ENCODE measurements at regions not wholly inside any gene's neighbourhood (a gene's known extent, or its start where the extent isn't known, plus 50 kb on each side); places are given as distances from the start of the nearest gene placed in this dataset.

DNA sequence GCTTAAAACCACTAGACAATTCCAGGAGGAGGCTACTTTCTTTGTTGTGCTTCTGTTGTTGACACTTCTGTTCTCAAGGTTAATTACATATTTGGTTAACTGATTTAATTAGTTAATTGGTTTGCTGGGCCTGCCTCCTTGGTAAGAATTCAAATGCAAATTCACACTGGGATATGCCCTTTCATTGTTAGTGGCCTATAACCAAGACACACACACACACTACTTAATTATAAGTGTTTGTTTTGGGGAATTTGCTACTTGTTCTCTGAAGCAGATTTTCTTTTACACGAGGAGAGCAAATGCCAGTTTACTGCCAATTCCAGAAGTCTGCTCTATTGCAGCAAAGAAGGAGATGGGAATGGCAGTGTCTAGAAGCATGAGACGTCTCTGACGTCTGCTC, 101.6 kb upstream of the BASP1 start:
- TF ChIP-seq, protein P1, sequence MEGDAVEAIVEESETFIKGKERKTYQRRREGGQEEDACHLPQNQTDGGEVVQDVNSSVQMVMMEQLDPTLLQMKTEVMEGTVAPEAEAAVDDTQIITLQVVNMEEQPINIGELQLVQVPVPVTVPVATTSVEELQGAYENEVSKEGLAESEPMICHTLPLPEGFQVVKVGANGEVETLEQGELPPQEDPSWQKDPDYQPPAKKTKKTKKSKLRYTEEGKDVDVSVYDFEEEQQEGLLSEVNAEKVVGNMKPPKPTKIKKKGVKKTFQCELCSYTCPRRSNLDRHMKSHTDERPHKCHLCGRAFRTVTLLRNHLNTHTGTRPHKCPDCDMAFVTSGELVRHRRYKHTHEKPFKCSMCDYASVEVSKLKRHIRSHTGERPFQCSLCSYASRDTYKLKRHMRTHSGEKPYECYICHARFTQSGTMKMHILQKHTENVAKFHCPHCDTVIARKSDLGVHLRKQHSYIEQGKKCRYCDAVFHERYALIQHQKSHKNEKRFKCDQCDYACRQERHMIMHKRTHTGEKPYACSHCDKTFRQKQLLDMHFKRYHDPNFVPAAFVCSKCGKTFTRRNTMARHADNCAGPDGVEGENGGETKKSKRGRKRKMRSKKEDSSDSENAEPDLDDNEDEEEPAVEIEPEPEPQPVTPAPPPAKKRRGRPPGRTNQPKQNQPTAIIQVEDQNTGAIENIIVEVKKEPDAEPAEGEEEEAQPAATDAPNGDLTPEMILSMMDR (IDR thresholded peaks at IDR 0.05; ENCODE audit: low read length): no peak
- no peak for TF ChIP-seq EZH2phosphoT487 (IDR thresholded peaks at IDR 0.05; ENCODE audit: low read length)
- TF ChIP-seq EZH2 (optimal IDR thresholded peaks at IDR 0.05; ENCODE audit: low read depth, low read length): no peak
